Panc1 (cell line): ENCODE measurements at regions not wholly inside any gene's neighbourhood (a gene's known extent, or its start where the extent isn't known, plus 50 kb on each side); places are given as distances from the start of the nearest gene placed in this dataset.

Source experiments
- ATAC-seq: fragments of 200-7000 bp; cut with Tn5 transposase; 2 replicates; pipeline ENCODE4 v1.9.1; 2020; ENCODE audit warnings: mild to moderate bottlenecking, moderate library complexity
- BruUV-seq: library from RNA; stranded (reverse); fragments of 400-500 nt; replicated peaks from 2 replicates; lab custom pipeline; 2021; lab: Mats Ljungman, UMichigan
- CTCF ChIA-PET: fragments of 300-600 bp; sonication (Branson Sonifier 250); formaldehyde crosslinking; loops from one replicate; lab custom pipeline; 2022; ENCODE audit warnings: antibody characterized with exemption; lab: Charles Lee
- POLR2A ChIA-PET: fragments of 300-600 bp; sonication (Branson Sonifier 250); formaldehyde crosslinking; loops from one replicate; lab custom pipeline; 2022; ENCODE audit warnings: antibody characterized with exemption; lab: Charles Lee
- DNase-seq: peaks from one replicate; pipeline ENCODE4 v3.0.0-alpha.2; 2010; ENCODE audit warnings: low read depth, low spot score
- H3K27ac ChIP-seq: 2 replicates; pipeline ENCODE4 v1.5.1; 2011; ENCODE audit warnings: mild to moderate bottlenecking, low read length, inconsistent platforms
- H3K27me3 ChIP-seq: fragments of 200-500 bp; sonication (Bioruptor generic); 2 replicates; pipeline ENCODE4 v1.6.0; 2014; ENCODE audit warnings: low read length, inconsistent platforms; ENCODE audit not compliant: control insufficient read depth, insufficient read depth
- H3K36me3 ChIP-seq: fragments of 200-500 bp; sonication (Bioruptor generic); 2 replicates; pipeline ENCODE4 v1.5.1; 2014; ENCODE audit warnings: inconsistent platforms, mild to moderate bottlenecking, low read length, moderate library complexity; ENCODE audit not compliant: control insufficient read depth, insufficient read depth
- H3K4me1 ChIP-seq: 2 replicates; pipeline ENCODE4 v1.5.1; 2011; ENCODE audit warnings: inconsistent platforms, mild to moderate bottlenecking, low read length, moderate library complexity; ENCODE audit not compliant: control insufficient read depth, insufficient read depth
- H3K4me3 ChIP-seq, 2 experiments: 2 replicates each; pipeline ENCODE4 v1.5.1; 2011 to 2012; ENCODE audit warnings: low read depth in 2 of 2, low read length in 2 of 2, mild to moderate bottlenecking in 2 of 2, inconsistent platforms in 1 of 2, moderate library complexity in 1 of 2
- H3K9me3 ChIP-seq: fragments of 200-500 bp; sonication (Bioruptor generic); 2 replicates; pipeline ENCODE4 v1.5.1; 2014; ENCODE audit warnings: low read depth, mild to moderate bottlenecking, inconsistent platforms, low read length, moderate library complexity; ENCODE audit not compliant: control insufficient read depth, insufficient read depth
- CTCF ChIP-seq: fragments of 450-650 bp; IDR thresholded peaks from 2 replicates; pipeline ENCODE4 v1.5.1; 2017; ENCODE audit warnings: mild to moderate bottlenecking
- POLR2AphosphoS5 ChIP-seq: IDR thresholded peaks from 2 replicates; pipeline ENCODE4 v1.6.1; 2012; ENCODE audit warnings: mild to moderate bottlenecking, low read depth, low read length, moderate library complexity
- SIN3A ChIP-seq: IDR thresholded peaks from 2 replicates; pipeline ENCODE4 v1.6.1; 2012; ENCODE audit warnings: low read depth, mild to moderate bottlenecking, low read length, moderate library complexity, borderline replicate concordance; ENCODE audit not compliant: insufficient read depth
- TCF7L2 ChIP-seq: IDR thresholded peaks from 2 replicates; pipeline ENCODE4 v1.6.1; 2011; ENCODE audit warnings: mild to moderate bottlenecking, low read depth, low read length, inconsistent platforms
- in situ Hi-C: cut with HindIII; loops from 2 replicates; pipeline ENCODE4 v1.10.0; 2016; ENCODE audit warnings: low sequenced_read_pairs, low pct_unique_long_range_greater_than_20kb
- intact Hi-C: fragments of 100-400 bp; cut with micrococcal nuclease; formaldehyde crosslinking; loops from one replicate; pipeline ENCODE4 v1.10.0; 2022; ENCODE audit not compliant: unreplicated experiment
- TF ChIP-seq, protein P1 (sequence below), 2 experiments: IDR thresholded peaks; 2 replicates each; pipeline ENCODE4 v1.6.1; 2011 to 2012; ENCODE audit warnings: low read depth in 2 of 2, control low read depth in 1 of 2, low read length in 1 of 2, mild to moderate bottlenecking in 1 of 2, moderate library complexity in 1 of 2; ENCODE audit not compliant: insufficient read depth in 1 of 2

GRCh38 chr2:8567469-8568260, 114.2 kb upstream of the ID2 start:
- DNase-seq: no peak
- TF ChIP-seq POLR2AphosphoS5: no peak
- no peak for TF ChIP-seq CTCF
- no peak for TF ChIP-seq SIN3A
- no peak for TF ChIP-seq TCF7L2
- TF ChIP-seq, protein P1, sequence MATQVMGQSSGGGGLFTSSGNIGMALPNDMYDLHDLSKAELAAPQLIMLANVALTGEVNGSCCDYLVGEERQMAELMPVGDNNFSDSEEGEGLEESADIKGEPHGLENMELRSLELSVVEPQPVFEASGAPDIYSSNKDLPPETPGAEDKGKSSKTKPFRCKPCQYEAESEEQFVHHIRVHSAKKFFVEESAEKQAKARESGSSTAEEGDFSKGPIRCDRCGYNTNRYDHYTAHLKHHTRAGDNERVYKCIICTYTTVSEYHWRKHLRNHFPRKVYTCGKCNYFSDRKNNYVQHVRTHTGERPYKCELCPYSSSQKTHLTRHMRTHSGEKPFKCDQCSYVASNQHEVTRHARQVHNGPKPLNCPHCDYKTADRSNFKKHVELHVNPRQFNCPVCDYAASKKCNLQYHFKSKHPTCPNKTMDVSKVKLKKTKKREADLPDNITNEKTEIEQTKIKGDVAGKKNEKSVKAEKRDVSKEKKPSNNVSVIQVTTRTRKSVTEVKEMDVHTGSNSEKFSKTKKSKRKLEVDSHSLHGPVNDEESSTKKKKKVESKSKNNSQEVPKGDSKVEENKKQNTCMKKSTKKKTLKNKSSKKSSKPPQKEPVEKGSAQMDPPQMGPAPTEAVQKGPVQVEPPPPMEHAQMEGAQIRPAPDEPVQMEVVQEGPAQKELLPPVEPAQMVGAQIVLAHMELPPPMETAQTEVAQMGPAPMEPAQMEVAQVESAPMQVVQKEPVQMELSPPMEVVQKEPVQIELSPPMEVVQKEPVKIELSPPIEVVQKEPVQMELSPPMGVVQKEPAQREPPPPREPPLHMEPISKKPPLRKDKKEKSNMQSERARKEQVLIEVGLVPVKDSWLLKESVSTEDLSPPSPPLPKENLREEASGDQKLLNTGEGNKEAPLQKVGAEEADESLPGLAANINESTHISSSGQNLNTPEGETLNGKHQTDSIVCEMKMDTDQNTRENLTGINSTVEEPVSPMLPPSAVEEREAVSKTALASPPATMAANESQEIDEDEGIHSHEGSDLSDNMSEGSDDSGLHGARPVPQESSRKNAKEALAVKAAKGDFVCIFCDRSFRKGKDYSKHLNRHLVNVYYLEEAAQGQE (IDR thresholded peaks at IDR 0.05; ENCODE audit: insufficient read depth in 1 of 2, low read depth in 2 of 2, low read length in 1 of 2): no peak
- H3K4me3 ChIP-seq: no peak overlapping the region
- intact Hi-C loops (no loop called here), in situ Hi-C loops (no loop called here)
- H3K36me3 ChIP-seq: no peaks in the 10 kb centered on the region
- POLR2A ChIA-PET: no interaction called here
- ATAC-seq: no peak
- BruUV-seq: no TSS peak
- H3K9me3 ChIP-seq: no peaks in the 10 kb centered on the region
- no peaks in the 10 kb centered on the region for H3K27me3 ChIP-seq
- no peaks in the 10 kb centered on the region for H3K4me1 ChIP-seq
- CTCF ChIA-PET: no interaction called here
- no peak overlapping the region for H3K27ac ChIP-seq

DNA sequence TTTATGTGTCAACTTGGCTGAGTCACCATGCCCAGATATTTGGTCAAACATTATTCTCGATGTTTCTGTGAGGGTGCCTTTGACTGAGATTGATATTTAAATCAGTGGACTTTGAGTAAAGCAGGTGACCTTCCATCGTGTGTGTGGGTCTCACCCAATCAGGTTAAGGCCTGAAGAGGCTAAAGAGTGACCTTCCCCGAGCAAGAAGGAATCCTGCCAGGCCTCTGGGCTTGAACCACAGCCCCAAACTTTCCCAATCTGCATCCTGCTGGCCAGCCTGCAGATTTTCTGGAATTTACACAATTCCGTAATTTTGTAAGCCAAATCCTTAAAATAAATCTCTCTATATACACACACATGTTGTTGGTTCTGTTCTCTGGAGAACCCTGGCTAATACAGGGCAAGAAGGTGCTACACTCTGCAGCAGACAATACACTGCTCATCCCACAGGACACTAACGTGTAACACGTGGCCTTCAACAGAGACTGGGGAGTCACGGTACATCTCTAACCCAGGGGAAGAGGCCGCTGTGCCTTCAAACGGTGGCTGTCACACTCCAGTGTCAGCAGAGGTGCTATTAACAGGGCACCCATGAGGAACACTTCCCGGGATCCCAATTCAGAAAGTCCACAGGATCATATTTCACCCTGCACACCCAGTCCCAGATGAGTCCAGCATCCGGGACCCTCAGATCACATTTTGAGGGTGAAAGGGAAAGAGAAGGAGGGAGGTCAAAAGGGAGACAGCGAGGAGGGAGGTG, 113.1 kb upstream of the ID2 start:
- DNase-seq (no peak), ATAC-seq (no peak)
- no peaks in the 10 kb centered on the region for H3K27me3 ChIP-seq
- CTCF ChIA-PET: no interaction called here
- in situ Hi-C loops: no loop called here
- H3K4me3 ChIP-seq: no peak overlapping the region
- POLR2A ChIA-PET: no interaction called here
- H3K4me1 ChIP-seq: no peaks in the 10 kb centered on the region
- no TSS peak for BruUV-seq
- no peaks in the 10 kb centered on the region for H3K9me3 ChIP-seq
- TF ChIP-seq POLR2AphosphoS5 (no peak), TCF7L2 (no peak), SIN3A (no peak), CTCF (no peak)
- TF ChIP-seq, protein P1 (IDR thresholded peaks at IDR 0.05; ENCODE audit: insufficient read depth in 1 of 2, low read depth in 2 of 2, low read length in 1 of 2): no peak
- intact Hi-C loops: no loop called here
- no peaks in the 10 kb centered on the region for H3K36me3 ChIP-seq
- no peak overlapping the region for H3K27ac ChIP-seq
